HG03439 (cell line): ENCODE measurements at regions not wholly inside any gene's neighbourhood (a gene's known extent, or its start where the extent isn't known, plus 50 kb on each side); places are given as distances from the start of the nearest gene placed in this dataset.

ENCODE experiments used
- ATAC-seq: cut with Tn5 transposase; IDR thresholded peaks from one replicate; pipeline ENCODE4 v1.9.1; 2021; ENCODE audit warnings: mild to moderate bottlenecking, moderate library complexity; ENCODE audit not compliant: unreplicated experiment

- ATAC-seq: no peak
Measured at GRCh38 chr14:84180336-84180735, 1349.6 kb upstream of the FLRT2 start.

GRCh38 chr14:84181072-84181471 lies 1348.9 kb upstream of the FLRT2 start:
- no peak for ATAC-seq

- ATAC-seq: no peak
Measured at GRCh38 chr14:84195514-84195913, 1334.4 kb upstream of the FLRT2 start.

- no peak for ATAC-seq
Measured at GRCh38 chr14:84197704-84198103, 1332.2 kb upstream of the FLRT2 start.

GRCh38 chr14:84202486-84202885 lies 1327.5 kb upstream of the FLRT2 start:
- no peak for ATAC-seq

GRCh38 chr14:84203896-84204295 lies 1326.0 kb upstream of the FLRT2 start:
- no peak for ATAC-seq

- ATAC-seq: no peak
Measured at GRCh38 chr14:84208451-84208850, 1321.5 kb upstream of the FLRT2 start.

- ATAC-seq: no peak
Measured at GRCh38 chr14:84209031-84209430, 1320.9 kb upstream of the FLRT2 start.

GRCh38 chr14:84217066-84217465 lies 1312.9 kb upstream of the FLRT2 start:
- ATAC-seq: no peak

GRCh38 chr14:84225268-84225667 lies 1304.7 kb upstream of the FLRT2 start:
- ATAC-seq: no peak

GRCh38 chr14:84228702-84229101 lies 1301.2 kb upstream of the FLRT2 start:
- no peak for ATAC-seq

GRCh38 chr14:84234281-84234680 lies 1295.7 kb upstream of the FLRT2 start:
- no peak for ATAC-seq

GRCh38 chr14:84236290-84236689 lies 1293.7 kb upstream of the FLRT2 start:
- ATAC-seq: no peak

- ATAC-seq: no peak
Measured at GRCh38 chr14:84237881-84238280, 1292.1 kb upstream of the FLRT2 start.

- no peak for ATAC-seq
Measured at GRCh38 chr14:84247693-84248092, 1282.3 kb upstream of the FLRT2 start.

- ATAC-seq: no peak
Measured at GRCh38 chr14:84250893-84251292, 1279.1 kb upstream of the FLRT2 start.

- no peak for ATAC-seq
Measured at GRCh38 chr14:84251411-84252115, 1278.4 kb upstream of the FLRT2 start.

GRCh38 chr14:84252706-84253105 lies 1277.2 kb upstream of the FLRT2 start:
- no peak for ATAC-seq

- no peak for ATAC-seq
Measured at GRCh38 chr14:84253326-84253725, 1276.6 kb upstream of the FLRT2 start.

- no peak for ATAC-seq
Measured at GRCh38 chr14:84254290-84254689, 1275.7 kb upstream of the FLRT2 start.

- no peak for ATAC-seq
Measured at GRCh38 chr14:84262932-84263331, 1267.0 kb upstream of the FLRT2 start.

GRCh38 chr14:84272290-84272721 lies 1257.6 kb upstream of the FLRT2 start:
- ATAC-seq: no peak

- ATAC-seq: no peak
Measured at GRCh38 chr14:84273181-84273580, 1256.8 kb upstream of the FLRT2 start.
